Panc1 (cell line): ENCODE measurements at regions not wholly inside any gene's neighbourhood (a gene's known extent, or its start where the extent isn't known, plus 50 kb on each side); places are given as distances from the start of the nearest gene placed in this dataset.

Experiments
- ATAC-seq: fragments of 200-7000 bp; cut with Tn5 transposase; 2 replicates; pipeline ENCODE4 v1.9.1; 2020; ENCODE audit warnings: mild to moderate bottlenecking, moderate library complexity
- BruUV-seq: library from RNA; stranded (reverse); fragments of 400-500 nt; replicated peaks from 2 replicates; lab custom pipeline; 2021; lab: Mats Ljungman, UMichigan
- CTCF ChIA-PET: fragments of 300-600 bp; sonication (Branson Sonifier 250); formaldehyde crosslinking; loops from one replicate; lab custom pipeline; 2022; ENCODE audit warnings: antibody characterized with exemption; lab: Charles Lee
- POLR2A ChIA-PET: fragments of 300-600 bp; sonication (Branson Sonifier 250); formaldehyde crosslinking; loops from one replicate; lab custom pipeline; 2022; ENCODE audit warnings: antibody characterized with exemption; lab: Charles Lee
- DNase-seq: peaks from one replicate; pipeline ENCODE4 v3.0.0-alpha.2; 2010; ENCODE audit warnings: low read depth, low spot score
- H3K27ac ChIP-seq: 2 replicates; pipeline ENCODE4 v1.5.1; 2011; ENCODE audit warnings: mild to moderate bottlenecking, low read length, inconsistent platforms
- H3K27me3 ChIP-seq: fragments of 200-500 bp; sonication (Bioruptor generic); 2 replicates; pipeline ENCODE4 v1.6.0; 2014; ENCODE audit warnings: low read length, inconsistent platforms; ENCODE audit not compliant: control insufficient read depth, insufficient read depth
- H3K36me3 ChIP-seq: fragments of 200-500 bp; sonication (Bioruptor generic); 2 replicates; pipeline ENCODE4 v1.5.1; 2014; ENCODE audit warnings: inconsistent platforms, mild to moderate bottlenecking, low read length, moderate library complexity; ENCODE audit not compliant: control insufficient read depth, insufficient read depth
- H3K4me1 ChIP-seq: 2 replicates; pipeline ENCODE4 v1.5.1; 2011; ENCODE audit warnings: inconsistent platforms, mild to moderate bottlenecking, low read length, moderate library complexity; ENCODE audit not compliant: control insufficient read depth, insufficient read depth
- H3K4me3 ChIP-seq, 2 experiments: 2 replicates each; pipeline ENCODE4 v1.5.1; 2011 to 2012; ENCODE audit warnings: low read depth in 2 of 2, low read length in 2 of 2, mild to moderate bottlenecking in 2 of 2, inconsistent platforms in 1 of 2, moderate library complexity in 1 of 2
- H3K9me3 ChIP-seq: fragments of 200-500 bp; sonication (Bioruptor generic); 2 replicates; pipeline ENCODE4 v1.5.1; 2014; ENCODE audit warnings: low read depth, mild to moderate bottlenecking, inconsistent platforms, low read length, moderate library complexity; ENCODE audit not compliant: control insufficient read depth, insufficient read depth
- CTCF ChIP-seq: fragments of 450-650 bp; IDR thresholded peaks from 2 replicates; pipeline ENCODE4 v1.5.1; 2017; ENCODE audit warnings: mild to moderate bottlenecking
- POLR2AphosphoS5 ChIP-seq: IDR thresholded peaks from 2 replicates; pipeline ENCODE4 v1.6.1; 2012; ENCODE audit warnings: mild to moderate bottlenecking, low read depth, low read length, moderate library complexity
- REST ChIP-seq, 2 experiments: IDR thresholded peaks; 2 replicates each; pipeline ENCODE4 v1.6.1; 2011 to 2012; ENCODE audit warnings: low read depth in 2 of 2, control low read depth in 1 of 2, low read length in 1 of 2, mild to moderate bottlenecking in 1 of 2, moderate library complexity in 1 of 2; ENCODE audit not compliant: insufficient read depth in 1 of 2
- SIN3A ChIP-seq: IDR thresholded peaks from 2 replicates; pipeline ENCODE4 v1.6.1; 2012; ENCODE audit warnings: low read depth, mild to moderate bottlenecking, low read length, moderate library complexity, borderline replicate concordance; ENCODE audit not compliant: insufficient read depth
- TCF7L2 ChIP-seq: IDR thresholded peaks from 2 replicates; pipeline ENCODE4 v1.6.1; 2011; ENCODE audit warnings: mild to moderate bottlenecking, low read depth, low read length, inconsistent platforms
- in situ Hi-C: cut with HindIII; loops from 2 replicates; pipeline ENCODE4 v1.10.0; 2016; ENCODE audit warnings: low sequenced_read_pairs, low pct_unique_long_range_greater_than_20kb
- intact Hi-C: fragments of 100-400 bp; cut with micrococcal nuclease; formaldehyde crosslinking; loops from one replicate; pipeline ENCODE4 v1.10.0; 2022; ENCODE audit not compliant: unreplicated experiment

GRCh38 chr19:30170081-30170480 lies 202.1 kb upstream of the ZNF536 start:
- CTCF ChIA-PET: no interaction called here
- peaks cover 7% of the 10 kb centered on the region; the same call in 1 of the 2 replicates for H3K27me3 ChIP-seq
- in situ Hi-C loops: no loop called here
- no peak for ATAC-seq
- POLR2A ChIA-PET: no interaction called here
- no peak overlapping the region for H3K27ac ChIP-seq
- no peaks in the 10 kb centered on the region for H3K9me3 ChIP-seq
- H3K36me3 ChIP-seq: no peaks in the 10 kb centered on the region
- H3K4me3 ChIP-seq: no peak overlapping the region
- TF ChIP-seq TCF7L2 (no peak), CTCF (no peak), SIN3A (no peak), REST (IDR thresholded peaks at IDR 0.05; ENCODE audit: insufficient read depth in 1 of 2, low read depth in 2 of 2, low read length in 1 of 2) (no peak), POLR2AphosphoS5 (no peak)
- no peaks in the 10 kb centered on the region for H3K4me1 ChIP-seq
- intact Hi-C loops: no loop called here
- BruUV-seq: no TSS peak
- no peak for DNase-seq

GRCh38 chr19:30170495-30171137 lies 201.6 kb upstream of the ZNF536 start:
- H3K27me3 ChIP-seq: peaks cover 7% of the 10 kb centered on the region; the same call in 1 of the 2 replicates
- in situ Hi-C loops: no loop called here
- DNase-seq: no peak
- no peak for ATAC-seq
- H3K4me3 ChIP-seq: no peak overlapping the region
- TF ChIP-seq CTCF: no peak
- TF ChIP-seq POLR2AphosphoS5: no peak
- no peak for TF ChIP-seq SIN3A
- TF ChIP-seq REST (IDR thresholded peaks at IDR 0.05; ENCODE audit: insufficient read depth in 1 of 2, low read depth in 2 of 2, low read length in 1 of 2): no peak
- TF ChIP-seq TCF7L2: no peak
- no peaks in the 10 kb centered on the region for H3K4me1 ChIP-seq
- no peaks in the 10 kb centered on the region for H3K36me3 ChIP-seq
- ChIA-PET POLR2A (no interaction called here), CTCF (no interaction called here)
- H3K9me3 ChIP-seq: no peaks in the 10 kb centered on the region
- BruUV-seq: no TSS peak
- H3K27ac ChIP-seq: no peak overlapping the region
- intact Hi-C loops: no loop called here
